ENCODE measurements at regions not wholly inside any gene's neighbourhood (a gene's known extent, or its start where the extent isn't known, plus 50 kb on each side); places are given as distances from the start of the nearest gene placed in this dataset.

- H3K36me3 ChIP-seq (replicated peaks): no peaks in the 10 kb centered on the region
- DNase-seq: peak; percentile 77
These were observed 155.5 kb downstream of the POLR2M start for GRCh38 chr15:57861815-57862586.

GRCh38 chr15:57862761-57863160 lies 156.2 kb downstream of the POLR2M start:
- DNase-seq: no peak
- no peak overlapping the region for H3K4me3 ChIP-seq (ENCODE audit: low read depth, low read length)
- H3K36me3 ChIP-seq (replicated peaks): no peaks in the 10 kb centered on the region
- no peak for TF ChIP-seq CTCF (IDR thresholded peaks at IDR 0.05; ENCODE audit: low read depth, low read length, missing control alignments)
- no peak overlapping the region for H3K27ac ChIP-seq
- H3K27me3 ChIP-seq (replicated peaks): no peaks in the 10 kb centered on the region
- in situ Hi-C loops (cut with HindIII; ENCODE audit: low pct_ligation_motif_present, low sequenced_read_pairs): no loop called here

More at GRCh38 chr15:57861815-57862586, 155.5 kb downstream of the POLR2M start:
- Histone ChIP-seq H3K27me3 (replicated peaks) (no peaks in the 10 kb centered on the region), H3K27ac (no peak overlapping the region), H3K4me3 (ENCODE audit: low read depth, low read length) (no peak overlapping the region)
- in situ Hi-C loops (cut with HindIII; ENCODE audit: low pct_ligation_motif_present, low sequenced_read_pairs): no loop called here
- no peak for TF ChIP-seq CTCF (IDR thresholded peaks at IDR 0.05; ENCODE audit: low read depth, low read length, missing control alignments)

GRCh38 chr15:57865294-57865693 lies 158.8 kb downstream of the POLR2M start:
- peak; percentile 64 for TF ChIP-seq CTCF (IDR thresholded peaks at IDR 0.05; ENCODE audit: low read depth, low read length, missing control alignments)

GRCh38 chr15:57866149-57866736 lies 159.7 kb downstream of the POLR2M start:
- Histone ChIP-seq H3K27me3 (replicated peaks) (no peaks in the 10 kb centered on the region), H3K27ac (no peak overlapping the region), H3K4me3 (ENCODE audit: low read depth, low read length) (no peak overlapping the region), H3K36me3 (replicated peaks) (no peaks in the 10 kb centered on the region)
- TF ChIP-seq CTCF (IDR thresholded peaks at IDR 0.05; ENCODE audit: low read depth, low read length, missing control alignments): peak; percentile 95
- DNase-seq: peak; percentile 46
- in situ Hi-C loops (cut with HindIII; ENCODE audit: low pct_ligation_motif_present, low sequenced_read_pairs): no loop called here

More at GRCh38 chr15:57865294-57865693, 158.8 kb downstream of the POLR2M start:
- Histone ChIP-seq H3K27me3 (replicated peaks) (no peaks in the 10 kb centered on the region), H3K27ac (no peak overlapping the region), H3K36me3 (replicated peaks) (no peaks in the 10 kb centered on the region), H3K4me3 (ENCODE audit: low read depth, low read length) (no peak overlapping the region)
- no peak for DNase-seq
- in situ Hi-C loops (cut with HindIII; ENCODE audit: low pct_ligation_motif_present, low sequenced_read_pairs): no loop called here

GRCh38 chr15:57867970-57868798 lies 161.7 kb downstream of the POLR2M start:
- in situ Hi-C loops (cut with HindIII; ENCODE audit: low pct_ligation_motif_present, low sequenced_read_pairs): no loop called here
- Histone ChIP-seq H3K4me3 (ENCODE audit: low read depth, low read length) (no peak overlapping the region), H3K27me3 (replicated peaks) (no peaks in the 10 kb centered on the region), H3K27ac (no peak overlapping the region), H3K36me3 (replicated peaks) (no peaks in the 10 kb centered on the region)
- no peak for DNase-seq
- no peak for TF ChIP-seq CTCF (IDR thresholded peaks at IDR 0.05; ENCODE audit: low read depth, low read length, missing control alignments)
